ENCODE measurements at regions not wholly inside any gene's neighbourhood (a gene's known extent, or its start where the extent isn't known, plus 50 kb on each side); places are given as distances from the start of the nearest gene placed in this dataset.

DNA sequence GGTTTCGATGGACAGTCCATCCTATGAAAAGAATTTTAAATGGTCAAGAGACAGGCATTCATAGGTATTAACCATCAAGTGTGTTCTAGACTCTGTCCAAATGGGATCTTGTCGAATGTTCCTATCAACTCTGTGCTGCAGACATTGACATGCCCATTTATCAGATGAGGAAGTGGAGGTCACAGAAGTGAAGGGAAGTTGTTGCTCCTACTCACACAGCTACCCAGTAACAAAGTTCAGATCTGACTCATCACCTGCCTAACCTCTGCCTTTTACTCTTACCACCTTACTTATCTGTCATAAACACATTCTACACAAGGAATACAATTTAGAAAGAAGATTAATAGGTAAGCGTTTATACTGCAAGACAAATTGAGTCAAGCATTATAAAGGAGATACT lies 426.2 kb upstream of the BRINP1 start:
- H3K4me3 ChIP-seq (ENCODE audit: low read depth, low read length, poor library complexity, severe bottlenecking): no peak overlapping the region
- BruUV-seq (replicated peaks): no TSS peak
- H3K27ac ChIP-seq (ENCODE audit: low read depth, low read length, poor library complexity, severe bottlenecking): no peak overlapping the region
- H3K36me3 ChIP-seq (ENCODE audit: insufficient read depth, low read length, poor library complexity, severe bottlenecking): no peaks in the 10 kb centered on the region
- ChIA-PET POLR2A (ENCODE audit: low non-redundant PET) (no interaction called here), CTCF (no interaction called here)
- H3K4me1 ChIP-seq (ENCODE audit: insufficient read depth, low read length, poor library complexity, severe bottlenecking): no peaks in the 10 kb centered on the region
- DNase-seq (ENCODE audit: low spot score): no peak
- intact Hi-C loops (cut with micrococcal nuclease; ENCODE audit: unreplicated experiment): no loop called here
- no peaks in the 10 kb centered on the region for H3K9me3 ChIP-seq (ENCODE audit: low read depth, low read length, poor library complexity, severe bottlenecking)
- TF ChIP-seq, protein P1, sequence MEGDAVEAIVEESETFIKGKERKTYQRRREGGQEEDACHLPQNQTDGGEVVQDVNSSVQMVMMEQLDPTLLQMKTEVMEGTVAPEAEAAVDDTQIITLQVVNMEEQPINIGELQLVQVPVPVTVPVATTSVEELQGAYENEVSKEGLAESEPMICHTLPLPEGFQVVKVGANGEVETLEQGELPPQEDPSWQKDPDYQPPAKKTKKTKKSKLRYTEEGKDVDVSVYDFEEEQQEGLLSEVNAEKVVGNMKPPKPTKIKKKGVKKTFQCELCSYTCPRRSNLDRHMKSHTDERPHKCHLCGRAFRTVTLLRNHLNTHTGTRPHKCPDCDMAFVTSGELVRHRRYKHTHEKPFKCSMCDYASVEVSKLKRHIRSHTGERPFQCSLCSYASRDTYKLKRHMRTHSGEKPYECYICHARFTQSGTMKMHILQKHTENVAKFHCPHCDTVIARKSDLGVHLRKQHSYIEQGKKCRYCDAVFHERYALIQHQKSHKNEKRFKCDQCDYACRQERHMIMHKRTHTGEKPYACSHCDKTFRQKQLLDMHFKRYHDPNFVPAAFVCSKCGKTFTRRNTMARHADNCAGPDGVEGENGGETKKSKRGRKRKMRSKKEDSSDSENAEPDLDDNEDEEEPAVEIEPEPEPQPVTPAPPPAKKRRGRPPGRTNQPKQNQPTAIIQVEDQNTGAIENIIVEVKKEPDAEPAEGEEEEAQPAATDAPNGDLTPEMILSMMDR (conservative IDR thresholded peaks at IDR 0.05; ENCODE audit: low read depth, low read length): no peak
- TF ChIP-seq EZH2 (IDR thresholded peaks at IDR 0.05; ENCODE audit: borderline replicate concordance, low read depth, low read length, poor library complexity, severe bottlenecking): no peak
- peaks cover 35% of the 10 kb centered on the region for H3K27me3 ChIP-seq (replicated peaks; ENCODE audit: insufficient read depth, low read depth, low read length, poor library complexity)

DNA sequence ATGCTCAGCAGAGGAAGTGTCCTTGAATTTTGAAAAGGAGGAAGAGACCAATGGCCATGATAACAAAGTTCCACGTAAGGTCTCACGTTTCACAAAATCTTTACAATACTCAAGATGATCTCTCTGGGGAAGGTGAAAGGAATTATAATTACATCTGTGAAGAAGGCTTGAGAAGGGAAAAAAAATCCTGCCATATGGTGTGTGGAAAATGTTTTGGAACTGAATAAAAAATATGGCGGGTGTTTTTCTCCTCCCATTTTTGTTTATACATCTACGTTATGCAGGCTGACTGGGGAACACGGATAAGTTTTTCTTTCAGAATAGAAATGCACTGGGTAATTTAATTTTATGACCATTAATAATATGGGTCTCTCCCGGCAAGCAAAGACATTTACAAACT lies 425.6 kb upstream of the BRINP1 start:
- CTCF ChIA-PET: no interaction called here
- intact Hi-C loops (cut with micrococcal nuclease; ENCODE audit: unreplicated experiment): no loop called here
- no TSS peak for BruUV-seq (replicated peaks)

DNA sequence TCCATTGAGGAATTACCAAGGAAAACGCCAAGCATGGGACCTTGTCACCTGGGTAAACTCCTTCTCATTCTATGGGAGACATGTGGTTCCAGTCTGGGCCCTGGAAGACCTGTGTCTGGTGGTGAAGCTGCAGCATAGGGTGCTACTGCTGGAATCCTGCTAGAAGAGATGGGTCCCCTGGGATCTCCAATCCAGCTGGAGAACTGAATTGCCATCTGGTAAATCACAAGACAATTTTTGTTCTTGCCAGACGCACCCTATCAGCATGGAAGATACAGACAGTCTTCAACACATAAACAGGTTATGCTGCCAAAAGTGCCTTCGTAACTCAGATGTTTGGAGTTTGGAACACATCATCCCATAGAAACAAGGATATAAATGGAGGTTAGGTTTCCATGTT lies 424.0 kb upstream of the BRINP1 start:
- intact Hi-C loops (cut with micrococcal nuclease; ENCODE audit: unreplicated experiment): no loop called here

More for the DNA sequence above, 425.6 kb upstream of the BRINP1 start:
- DNase-seq (ENCODE audit: low spot score): no peak
- Histone ChIP-seq H3K36me3 (ENCODE audit: insufficient read depth, low read length, poor library complexity, severe bottlenecking) (no peaks in the 10 kb centered on the region), H3K27ac (ENCODE audit: low read depth, low read length, poor library complexity, severe bottlenecking) (no peak overlapping the region), H3K27me3 (replicated peaks; ENCODE audit: insufficient read depth, low read depth, low read length, poor library complexity) (peaks cover 35% of the 10 kb centered on the region), H3K4me3 (ENCODE audit: low read depth, low read length, poor library complexity, severe bottlenecking) (no peak overlapping the region), H3K4me1 (ENCODE audit: insufficient read depth, low read length, poor library complexity, severe bottlenecking) (no peaks in the 10 kb centered on the region), H3K9me3 (ENCODE audit: low read depth, low read length, poor library complexity, severe bottlenecking) (no peaks in the 10 kb centered on the region)
- POLR2A ChIA-PET (ENCODE audit: low non-redundant PET): no interaction called here
- TF ChIP-seq EZH2 (IDR thresholded peaks at IDR 0.05; ENCODE audit: borderline replicate concordance, low read depth, low read length, poor library complexity, severe bottlenecking): no peak
- TF ChIP-seq, protein P1 (conservative IDR thresholded peaks at IDR 0.05; ENCODE audit: low read depth, low read length): no peak

More for the DNA sequence above, 424.0 kb upstream of the BRINP1 start:
- POLR2A ChIA-PET (ENCODE audit: low non-redundant PET): no interaction called here
- no peaks in the 10 kb centered on the region for H3K9me3 ChIP-seq (ENCODE audit: low read depth, low read length, poor library complexity, severe bottlenecking)
- no peak overlapping the region for H3K27ac ChIP-seq (ENCODE audit: low read depth, low read length, poor library complexity, severe bottlenecking)
- no peak for DNase-seq (ENCODE audit: low spot score)
- no peak overlapping the region for H3K4me3 ChIP-seq (ENCODE audit: low read depth, low read length, poor library complexity, severe bottlenecking)
- no peaks in the 10 kb centered on the region for H3K36me3 ChIP-seq (ENCODE audit: insufficient read depth, low read length, poor library complexity, severe bottlenecking)
- BruUV-seq (replicated peaks): no TSS peak
- H3K27me3 ChIP-seq (replicated peaks; ENCODE audit: insufficient read depth, low read depth, low read length, poor library complexity): peaks cover 35% of the 10 kb centered on the region
- CTCF ChIA-PET: no interaction called here
- H3K4me1 ChIP-seq (ENCODE audit: insufficient read depth, low read length, poor library complexity, severe bottlenecking): no peaks in the 10 kb centered on the region
- TF ChIP-seq EZH2 (IDR thresholded peaks at IDR 0.05; ENCODE audit: borderline replicate concordance, low read depth, low read length, poor library complexity, severe bottlenecking): no peak
- TF ChIP-seq, protein P1 (conservative IDR thresholded peaks at IDR 0.05; ENCODE audit: low read depth, low read length): no peak
